ACHN (cell line): ENCODE measurements at regions not wholly inside any gene's neighbourhood (a gene's known extent, or its start where the extent isn't known, plus 50 kb on each side); places are given as distances from the start of the nearest gene placed in this dataset.

ENCODE experiments used
- DNase-seq: peaks from one replicate; pipeline ENCODE4 v3.0.0-alpha.2; 2015
- in situ Hi-C: cut with HindIII; loops from 2 replicates; pipeline ENCODE4 v1.10.0; 2017; ENCODE audit warnings: low sequenced_read_pairs, low pct_ligation_motif_present, low pct_unique_long_range_greater_than_20kb

GRCh38 chr1:234997201-234997895 lies 131.3 kb downstream of the TOMM20 start:
- peak; percentile 100 for DNase-seq
- in situ Hi-C loops = no loop called here

- DNase-seq = no peak
- in situ Hi-C loops = no loop called here
Measured at GRCh38 chr1:234996245-234996757, 132.3 kb downstream of the TOMM20 start.

GRCh38 chr1:234994436-234995295 lies 134.0 kb downstream of the TOMM20 start:
- in situ Hi-C loops = no loop called here
- no peak for DNase-seq

- in situ Hi-C loops = no loop called here
Measured at GRCh38 chr1:234992065-234992464, 136.6 kb downstream of the TOMM20 start.

GRCh38 chr1:234990874-234991801 lies 137.5 kb downstream of the TOMM20 start:
- no peak for DNase-seq
- in situ Hi-C loops = no loop called here

More at GRCh38 chr1:234992065-234992464, 136.6 kb downstream of the TOMM20 start:
- no peak for DNase-seq

GRCh38 chr1:234990328-234990675 lies 138.3 kb downstream of the TOMM20 start:
- in situ Hi-C loops = no loop called here
- DNase-seq = no peak

- no peak for DNase-seq
- in situ Hi-C loops = no loop called here
Measured at GRCh38 chr1:234989479-234990327, 138.9 kb downstream of the TOMM20 start.

- in situ Hi-C loops = no loop called here
- DNase-seq = no peak
Measured at GRCh38 chr1:234989019-234989418, 139.6 kb downstream of the TOMM20 start.

GRCh38 chr1:234988536-234988935 lies 140.1 kb downstream of the TOMM20 start:
- no peak for DNase-seq
- in situ Hi-C loops = no loop called here

- DNase-seq = no peak
- in situ Hi-C loops = no loop called here
Measured at GRCh38 chr1:234988155-234988517, 140.5 kb downstream of the TOMM20 start.

- peak; percentile 64 for DNase-seq
- in situ Hi-C loops = no loop called here
Measured at GRCh38 chr1:234987415-234988154, 141.1 kb downstream of the TOMM20 start.

- in situ Hi-C loops = no loop called here
- no peak for DNase-seq
Measured at GRCh38 chr1:234986750-234987414, 141.8 kb downstream of the TOMM20 start.

GRCh38 chr1:234985516-234986294 lies 142.9 kb downstream of the TOMM20 start:
- in situ Hi-C loops = no loop called here

GRCh38 chr1:234985007-234985370 lies 143.6 kb downstream of the TOMM20 start:
- DNase-seq = no peak
- in situ Hi-C loops = no loop called here

More at GRCh38 chr1:234985516-234986294, 142.9 kb downstream of the TOMM20 start:
- no peak for DNase-seq

GRCh38 chr1:234983564-234984238 lies 144.9 kb downstream of the TOMM20 start:
- in situ Hi-C loops = no loop called here
- no peak for DNase-seq

GRCh38 chr1:234981758-234982157 lies 146.9 kb downstream of the TOMM20 start:
- in situ Hi-C loops = no loop called here

More at GRCh38 chr1:234981758-234982157, 146.9 kb downstream of the TOMM20 start:
- DNase-seq = no peak
